Amygdala (tissue), 56 donors: ENCODE measurements at regions not wholly inside any gene's neighbourhood (a gene's known extent, or its start where the extent isn't known, plus 50 kb on each side); places are given as distances from the start of the nearest gene placed in this dataset.

Experiments used
- DNase-seq, 56 donors: peaks; one replicate each; lab custom pipeline; 2025; lab: John Stamatoyannopoulos, UW

GRCh38 chr12:90069711-90070110 is 361.1 kb upstream of the ATP2B1 start:
- DNase-seq: no peak

GRCh38 chr12:90067791-90068190 is 359.2 kb upstream of the ATP2B1 start:
- no peak for DNase-seq

GRCh38 chr12:90064852-90065801 is 356.5 kb upstream of the ATP2B1 start:
- no peak for DNase-seq

GRCh38 chr12:90062799-90063198 is 354.2 kb upstream of the ATP2B1 start:
- no peak for DNase-seq

- no peak for DNase-seq
Observed at GRCh38 chr12:90061809-90062208, 353.2 kb upstream of the ATP2B1 start.

GRCh38 chr12:90060031-90060430 is 351.4 kb upstream of the ATP2B1 start:
- no peak for DNase-seq

GRCh38 chr12:90058704-90059103 is 350.1 kb upstream of the ATP2B1 start:
- DNase-seq: no peak

GRCh38 chr12:90055071-90055470 is 346.4 kb upstream of the ATP2B1 start:
- no peak for DNase-seq

GRCh38 chr12:90048918-90049317 is 340.3 kb upstream of the ATP2B1 start:
- DNase-seq: no peak

- DNase-seq: no peak
Observed at GRCh38 chr12:90045559-90045958, 336.9 kb upstream of the ATP2B1 start.

GRCh38 chr12:90044069-90044468 is 335.4 kb upstream of the ATP2B1 start:
- no peak for DNase-seq

- no peak for DNase-seq
Observed at GRCh38 chr12:90042920-90043641, 334.4 kb upstream of the ATP2B1 start.

- no peak for DNase-seq
Observed at GRCh38 chr12:90038289-90038688, 329.7 kb upstream of the ATP2B1 start.

GRCh38 chr12:90037740-90038139 is 329.1 kb upstream of the ATP2B1 start:
- DNase-seq: no peak

- DNase-seq: no peak
Observed at GRCh38 chr12:90036637-90037036, 328.0 kb upstream of the ATP2B1 start.

GRCh38 chr12:90030726-90031125 is 322.1 kb upstream of the ATP2B1 start:
- no peak for DNase-seq

- DNase-seq: no peak
Observed at GRCh38 chr12:90029317-90029716, 320.7 kb upstream of the ATP2B1 start.

GRCh38 chr12:90028635-90029051 is 320.0 kb upstream of the ATP2B1 start:
- DNase-seq: no peak

GRCh38 chr12:90027889-90028634 is 319.4 kb upstream of the ATP2B1 start:
- no peak for DNase-seq

- no peak for DNase-seq
Observed at GRCh38 chr12:90027041-90027440, 318.4 kb upstream of the ATP2B1 start.

GRCh38 chr12:90026516-90026915 is 317.9 kb upstream of the ATP2B1 start:
- no peak for DNase-seq
